ENCODE measurements at regions not wholly inside any gene's neighbourhood (a gene's known extent, or its start where the extent isn't known, plus 50 kb on each side); places are given as distances from the start of the nearest gene placed in this dataset.

DNA sequence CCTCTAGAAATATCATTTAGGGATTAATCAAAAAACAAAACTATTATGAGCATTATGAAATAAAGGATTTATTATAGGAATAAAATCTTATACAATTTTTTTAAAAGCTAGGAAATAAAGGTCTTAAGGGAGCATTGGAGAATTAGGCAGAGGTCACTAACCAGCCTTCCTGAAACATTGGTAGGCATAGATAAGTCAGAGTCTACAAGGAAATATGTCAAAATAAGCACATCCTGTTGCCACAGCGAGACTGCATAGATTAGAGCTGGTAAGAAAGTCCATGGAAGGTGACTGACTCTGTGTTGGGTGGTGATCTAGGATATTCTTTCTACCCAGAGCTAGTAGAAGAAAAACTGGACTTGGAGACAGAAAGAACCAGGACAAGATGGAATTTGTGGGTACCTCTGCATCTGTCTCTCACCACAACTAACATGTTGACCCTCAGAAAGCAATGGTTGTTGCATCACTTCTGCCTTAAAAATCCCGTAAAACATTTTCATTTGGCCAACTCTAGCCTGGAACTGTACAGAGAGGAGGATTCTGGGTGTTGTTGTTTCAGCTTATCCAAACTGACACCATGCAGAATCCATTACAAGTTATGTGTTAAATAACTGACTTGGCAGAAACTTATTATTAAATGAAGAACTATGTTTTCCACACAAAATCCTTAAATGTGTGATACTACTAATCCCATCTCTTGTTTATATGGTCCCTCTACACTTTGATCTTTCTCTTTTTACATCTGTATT, 77.1 kb downstream of the FBXO5 start:
- no peak for DNase-seq

- no peak for DNase-seq
Observed at GRCh38 chr6:152909241-152909640, 73.6 kb downstream of the FBXO5 start.

GRCh38 chr6:152916035-152916434, 66.8 kb downstream of the FBXO5 start:
- no peak for DNase-seq

- DNase-seq = no peak
Observed at GRCh38 chr6:152918991-152919390, 63.9 kb downstream of the FBXO5 start.

- no peak for DNase-seq
Observed at GRCh38 chr6:152920016-152920415, 62.8 kb downstream of the FBXO5 start.

Data from stimulated activated CD4-positive, alpha-beta T cell treated with anti-CD3 and anti-CD28 coated beads, Interleukin-1b, Interleukin-23, amount 100 ng/mL, for 48 hours (primary cell).